ENCODE measurements at regions not wholly inside any gene's neighbourhood (a gene's known extent, or its start where the extent isn't known, plus 50 kb on each side); places are given as distances from the start of the nearest gene placed in this dataset.

- TF ChIP-seq CTCF (IDR thresholded peaks at IDR 0.05), result peak; percentile 67 to 83
- DNase-seq (peak in 3 of 4 donors; percentile 53 to 89 (median 56)), ATAC-seq (peak; percentile 87)
- Histone ChIP-seq H3K4me1 (peaks cover 0 to 7% of the 10 kb centered on the region in 2 donors), H3K27ac (no peak overlapping the region), H3K9me3 (no peaks in the 10 kb centered on the region), H3K36me3 (no peaks in the 10 kb centered on the region), H3K27me3 (no peaks in the 10 kb centered on the region), H3K4me3 (no peak overlapping the region)
- intact Hi-C loops (cut with DNase I), result no loop called here
These were observed 193.8 kb upstream of the ADO start for GRCh38 chr10:62610649-62611229.

GRCh38 chr10:62613424-62613823 is 191.1 kb upstream of the ADO start:
- intact Hi-C loops (cut with DNase I), result no loop called here
- ATAC-seq, result no peak
- no peak for TF ChIP-seq CTCF (IDR thresholded peaks at IDR 0.05)
- DNase-seq, result no peak
- H3K27me3 ChIP-seq, result no peaks in the 10 kb centered on the region
- no peak overlapping the region for H3K4me3 ChIP-seq
- no peaks in the 10 kb centered on the region for H3K36me3 ChIP-seq
- no peak overlapping the region for H3K27ac ChIP-seq
- no peaks in the 10 kb centered on the region for H3K9me3 ChIP-seq
- H3K4me1 ChIP-seq, result peaks cover 8 to 21% of the 10 kb centered on the region in 2 donors

GRCh38 chr10:62613859-62614258 is 190.7 kb upstream of the ADO start:
- Histone ChIP-seq H3K27ac (no peak overlapping the region), H3K27me3 (no peaks in the 10 kb centered on the region), H3K36me3 (no peaks in the 10 kb centered on the region), H3K9me3 (no peaks in the 10 kb centered on the region), H3K4me1 (peaks cover 11 to 25% of the 10 kb centered on the region in 2 donors), H3K4me3 (no peak overlapping the region)
- DNase-seq (no peak), ATAC-seq (no peak)
- intact Hi-C loops (cut with DNase I), result no loop called here
- no peak for TF ChIP-seq CTCF (IDR thresholded peaks at IDR 0.05)

- no peak overlapping the region for H3K4me3 ChIP-seq
- ATAC-seq (no peak), DNase-seq (peak in 1 of 4 donors; percentile 63)
- no peaks in the 10 kb centered on the region for H3K27me3 ChIP-seq
- H3K4me1 ChIP-seq, result peaks cover 11 to 32% of the 10 kb centered on the region in 2 donors
- no peak for TF ChIP-seq CTCF (IDR thresholded peaks at IDR 0.05)
- H3K27ac ChIP-seq, result no peak overlapping the region
- intact Hi-C loops (cut with DNase I), result no loop called here
- no peaks in the 10 kb centered on the region for H3K36me3 ChIP-seq
- no peaks in the 10 kb centered on the region for H3K9me3 ChIP-seq
These were observed 189.9 kb upstream of the ADO start for GRCh38 chr10:62614389-62615157.

- Histone ChIP-seq H3K27ac (peak overlapping the region in 1 of 2 donors; percentile 85), H3K9me3 (no peaks in the 10 kb centered on the region), H3K36me3 (no peaks in the 10 kb centered on the region), H3K27me3 (no peaks in the 10 kb centered on the region), H3K4me3 (no peak overlapping the region), H3K4me1 (peaks cover 11 to 53% of the 10 kb centered on the region in 2 donors)
- no peak for DNase-seq
- TF ChIP-seq CTCF (IDR thresholded peaks at IDR 0.05), result no peak
- intact Hi-C loops (cut with DNase I), result no loop called here
- no peak for ATAC-seq
These were observed 187.5 kb upstream of the ADO start for GRCh38 chr10:62616885-62617590.
